T-helper 2 cell treated with Interferon-gamma antibody and Interleukin-4, amounts not matched to agents 5 μg/mL and 100 μg/mL, for 36 hours (primary cell): ENCODE measurements at regions not wholly inside any gene's neighbourhood (a gene's known extent, or its start where the extent isn't known, plus 50 kb on each side); places are given as distances from the start of the nearest gene placed in this dataset.

ENCODE experiments used
- DNase-seq: peaks from one replicate; pipeline ENCODE4 v3.0.0; 2021; ENCODE audit warnings: low spot score
- H3K27ac Mint-ChIP-seq: one replicate; pipeline ENCODE4 v1.8.0; 2021; ENCODE audit warnings: mild to moderate bottlenecking, mixed read lengths
- H3K27me3 Mint-ChIP-seq: one replicate; pipeline ENCODE4 v1.8.0; 2021; ENCODE audit warnings: low read depth, mixed read lengths
- H3K36me3 Mint-ChIP-seq: one replicate; pipeline ENCODE4 v1.8.0; 2021; ENCODE audit warnings: low read depth, mixed read lengths
- H3K4me1 Mint-ChIP-seq: one replicate; pipeline ENCODE4 v1.8.0; 2021; ENCODE audit warnings: low read depth, mixed read lengths
- H3K4me3 Mint-ChIP-seq: one replicate; pipeline ENCODE4 v1.8.0; 2022; ENCODE audit warnings: mild to moderate bottlenecking, moderate library complexity, mixed read lengths
- H3K9me3 Mint-ChIP-seq: one replicate; pipeline ENCODE4 v1.8.0; 2021; ENCODE audit warnings: mixed read lengths

GRCh38 chr5:126351153-126351552 is 72.1 kb upstream of the GRAMD2B start:
- H3K4me3 Mint-ChIP-seq: no peak overlapping the region
- H3K27ac Mint-ChIP-seq: no peak overlapping the region
- no peaks in the 10 kb centered on the region for H3K9me3 Mint-ChIP-seq
- peaks cover 5% of the 10 kb centered on the region for H3K4me1 Mint-ChIP-seq
- DNase-seq: no peak
- H3K27me3 Mint-ChIP-seq: peaks cover 16% of the 10 kb centered on the region
- no peaks in the 10 kb centered on the region for H3K36me3 Mint-ChIP-seq

GRCh38 chr5:126354012-126354857 is 69.0 kb upstream of the GRAMD2B start:
- Mint-ChIP-seq H3K36me3 (no peaks in the 10 kb centered on the region), H3K9me3 (no peaks in the 10 kb centered on the region), H3K4me1 (peaks cover 5% of the 10 kb centered on the region), H3K27ac (no peak overlapping the region), H3K4me3 (peak overlapping the region; percentile 31), H3K27me3 (peaks cover 5% of the 10 kb centered on the region)
- no peak for DNase-seq

GRCh38 chr5:126354858-126355731 is 68.1 kb upstream of the GRAMD2B start:
- Mint-ChIP-seq H3K4me3 (no peak overlapping the region), H3K4me1 (peaks cover 5% of the 10 kb centered on the region), H3K36me3 (no peaks in the 10 kb centered on the region), H3K27ac (no peak overlapping the region), H3K9me3 (no peaks in the 10 kb centered on the region), H3K27me3 (peaks cover 2% of the 10 kb centered on the region)
- DNase-seq: no peak

GRCh38 chr5:126355940-126356339 is 67.3 kb upstream of the GRAMD2B start:
- Mint-ChIP-seq H3K27ac (no peak overlapping the region), H3K4me1 (peaks cover 5% of the 10 kb centered on the region), H3K4me3 (no peak overlapping the region), H3K27me3 (peaks cover 2% of the 10 kb centered on the region), H3K36me3 (no peaks in the 10 kb centered on the region), H3K9me3 (no peaks in the 10 kb centered on the region)
- DNase-seq: no peak

- H3K36me3 Mint-ChIP-seq: no peaks in the 10 kb centered on the region
- no peaks in the 10 kb centered on the region for H3K9me3 Mint-ChIP-seq
- H3K4me1 Mint-ChIP-seq: peaks cover 5% of the 10 kb centered on the region
- no peak overlapping the region for H3K27ac Mint-ChIP-seq
- DNase-seq: no peak
- peaks cover 2% of the 10 kb centered on the region for H3K27me3 Mint-ChIP-seq
- H3K4me3 Mint-ChIP-seq: no peak overlapping the region
Measured at GRCh38 chr5:126357585-126358342, 65.4 kb upstream of the GRAMD2B start.

- H3K36me3 Mint-ChIP-seq: no peaks in the 10 kb centered on the region
- no peak for DNase-seq
- no peaks in the 10 kb centered on the region for H3K9me3 Mint-ChIP-seq
- peaks cover 5% of the 10 kb centered on the region for H3K4me1 Mint-ChIP-seq
- H3K27ac Mint-ChIP-seq: no peak overlapping the region
- peaks cover 2% of the 10 kb centered on the region for H3K27me3 Mint-ChIP-seq
- H3K4me3 Mint-ChIP-seq: no peak overlapping the region
Measured at GRCh38 chr5:126358525-126358924, 64.7 kb upstream of the GRAMD2B start.

- no peaks in the 10 kb centered on the region for H3K4me1 Mint-ChIP-seq
- H3K27me3 Mint-ChIP-seq: peaks cover 2% of the 10 kb centered on the region
- no peak for DNase-seq
- no peak overlapping the region for H3K27ac Mint-ChIP-seq
- H3K9me3 Mint-ChIP-seq: no peaks in the 10 kb centered on the region
- no peaks in the 10 kb centered on the region for H3K36me3 Mint-ChIP-seq
- no peak overlapping the region for H3K4me3 Mint-ChIP-seq
Measured at GRCh38 chr5:126359884-126360283, 63.3 kb upstream of the GRAMD2B start.

GRCh38 chr5:126360467-126360866 is 62.7 kb upstream of the GRAMD2B start:
- no peak overlapping the region for H3K4me3 Mint-ChIP-seq
- no peaks in the 10 kb centered on the region for H3K9me3 Mint-ChIP-seq
- H3K27ac Mint-ChIP-seq: no peak overlapping the region
- peaks cover 2% of the 10 kb centered on the region for H3K27me3 Mint-ChIP-seq
- H3K36me3 Mint-ChIP-seq: no peaks in the 10 kb centered on the region
- DNase-seq: no peak
- no peaks in the 10 kb centered on the region for H3K4me1 Mint-ChIP-seq

GRCh38 chr5:126363658-126364057 is 59.6 kb upstream of the GRAMD2B start:
- Mint-ChIP-seq H3K27ac (no peak overlapping the region), H3K36me3 (no peaks in the 10 kb centered on the region), H3K4me1 (no peaks in the 10 kb centered on the region), H3K9me3 (no peaks in the 10 kb centered on the region), H3K27me3 (no peaks in the 10 kb centered on the region), H3K4me3 (no peak overlapping the region)
- DNase-seq: no peak

GRCh38 chr5:126364206-126364902 is 58.9 kb upstream of the GRAMD2B start:
- no peaks in the 10 kb centered on the region for H3K36me3 Mint-ChIP-seq

GRCh38 chr5:126365446-126366198 is 57.6 kb upstream of the GRAMD2B start:
- no peak for DNase-seq
- Mint-ChIP-seq H3K36me3 (no peaks in the 10 kb centered on the region), H3K9me3 (no peaks in the 10 kb centered on the region), H3K4me1 (no peaks in the 10 kb centered on the region), H3K27me3 (peaks cover 6% of the 10 kb centered on the region), H3K27ac (no peak overlapping the region), H3K4me3 (no peak overlapping the region)

More at GRCh38 chr5:126364206-126364902, 58.9 kb upstream of the GRAMD2B start:
- Mint-ChIP-seq H3K9me3 (no peaks in the 10 kb centered on the region), H3K4me3 (no peak overlapping the region), H3K27me3 (peaks cover 2% of the 10 kb centered on the region), H3K4me1 (no peaks in the 10 kb centered on the region), H3K27ac (no peak overlapping the region)
- no peak for DNase-seq

- no peaks in the 10 kb centered on the region for H3K36me3 Mint-ChIP-seq
- no peak overlapping the region for H3K27ac Mint-ChIP-seq
- no peaks in the 10 kb centered on the region for H3K9me3 Mint-ChIP-seq
- no peak overlapping the region for H3K4me3 Mint-ChIP-seq
- DNase-seq: no peak
- H3K4me1 Mint-ChIP-seq: no peaks in the 10 kb centered on the region
- peaks cover 6% of the 10 kb centered on the region for H3K27me3 Mint-ChIP-seq
Measured at GRCh38 chr5:126366199-126366560, 57.0 kb upstream of the GRAMD2B start.
